BLaER1 treated with 17β-estradiol and CSF1 and Interleukin-3, amounts not matched to agents 10 nM and 100 nM (cell line): ENCODE measurements at regions not wholly inside any gene's neighbourhood (a gene's known extent, or its start where the extent isn't known, plus 50 kb on each side); places are given as distances from the start of the nearest gene placed in this dataset.
"Not testable (repeated sequence)": the region's sequence is repeated elsewhere in the genome, so short reads cannot be mapped to it uniquely, and the experiment has no call there.

ENCODE experiments used
- H3K27ac ChIP-seq, 11 experiments: shearing (Covaris generic); formaldehyde crosslinking; 2 replicates each; pipeline ENCODE4 v1.8.1; 2022
- H3K27me3 ChIP-seq, 11 experiments: shearing (Covaris generic); formaldehyde crosslinking; 2 replicates each; pipeline ENCODE4 v1.8.1; 2022
- H3K36me3 ChIP-seq, 11 experiments: shearing (Covaris generic); formaldehyde crosslinking; 2 replicates each; pipeline ENCODE4 v1.8.1; 2022
- H3K4me1 ChIP-seq, 10 experiments: shearing (Covaris generic); formaldehyde crosslinking; 2 replicates each; pipeline ENCODE4 v1.8.1; 2022
- H3K4me2 ChIP-seq, 11 experiments: shearing (Covaris generic); formaldehyde crosslinking; 2 replicates each; pipeline ENCODE4 v1.8.1; 2022
- H3K4me3 ChIP-seq, 10 experiments: shearing (Covaris generic); formaldehyde crosslinking; 2 replicates each; pipeline ENCODE4 v1.8.1; 2022
- H3K9ac ChIP-seq, 11 experiments: shearing (Covaris generic); formaldehyde crosslinking; 2 replicates each; pipeline ENCODE4 v1.8.1; 2022
- H3K9me3 ChIP-seq, 11 experiments: shearing (Covaris generic); formaldehyde crosslinking; replicated peaks in 1 of 11; 2 replicates each; pipeline ENCODE4 v1.8.1; 2022
- H4K20me1 ChIP-seq, 11 experiments: shearing (Covaris generic); formaldehyde crosslinking; 2 replicates each; pipeline ENCODE4 v1.8.1; 2022
- Cebpa-rat ChIP-seq, 11 experiments: shearing (Covaris generic); IDR thresholded peaks; 2 replicates each; pipeline ENCODE4 v1.8.1; 2022

GRCh38 chr4:3896441-3896840, 130.3 kb downstream of the ADRA2C start:
- no peak overlapping the region for H3K4me3 ChIP-seq
- no peak overlapping the region for H3K27ac ChIP-seq
- no peaks in the 10 kb centered on the region for H3K9me3 ChIP-seq
- no peaks in the 10 kb centered on the region for H3K4me1 ChIP-seq
- no peak overlapping the region for H3K9ac ChIP-seq
- no peaks in the 10 kb centered on the region for H3K36me3 ChIP-seq
- H3K27me3 ChIP-seq = no peaks in the 10 kb centered on the region
- no peak overlapping the region for H3K4me2 ChIP-seq
- no peaks in the 10 kb centered on the region for H4K20me1 ChIP-seq
- no peak for TF ChIP-seq Cebpa-rat (IDR thresholded peaks at IDR 0.05)

- not testable (repeated sequence) for H3K27ac ChIP-seq, H3K4me3 ChIP-seq, H3K4me2 ChIP-seq, H3K9ac ChIP-seq, H3K4me1 ChIP-seq, H3K9me3 ChIP-seq, H4K20me1 ChIP-seq, H3K36me3 ChIP-seq, H3K27me3 ChIP-seq
Measured at GRCh38 chr4:3896871-3897578, 130.8 kb downstream of the ADRA2C start.

GRCh38 chr4:3898098-3898497, 131.9 kb downstream of the ADRA2C start:
- no peak overlapping the region for H3K9ac ChIP-seq
- H3K27me3 ChIP-seq = no peaks in the 10 kb centered on the region
- peak in 1 of 11 experiments; percentile 15; a peak in 1 of 22 replicates for TF ChIP-seq Cebpa-rat (IDR thresholded peaks at IDR 0.05)
- H3K4me3 ChIP-seq = no peak overlapping the region
- H3K27ac ChIP-seq = no peak overlapping the region
- no peaks in the 10 kb centered on the region for H3K36me3 ChIP-seq
- H4K20me1 ChIP-seq = no peaks in the 10 kb centered on the region
- no peaks in the 10 kb centered on the region for H3K9me3 ChIP-seq
- H3K4me1 ChIP-seq = no peaks in the 10 kb centered on the region
- no peak overlapping the region for H3K4me2 ChIP-seq

- not testable (repeated sequence) for H3K4me2 ChIP-seq, H3K9me3 ChIP-seq, H3K27me3 ChIP-seq, H3K27ac ChIP-seq, H4K20me1 ChIP-seq, H3K4me1 ChIP-seq, H3K4me3 ChIP-seq, H3K36me3 ChIP-seq, H3K9ac ChIP-seq
Measured at GRCh38 chr4:3898928-3899327, 132.7 kb downstream of the ADRA2C start.

GRCh38 chr4:3904264-3904955, 138.2 kb downstream of the ADRA2C start:
- not testable (repeated sequence) for H4K20me1 ChIP-seq, H3K9me3 ChIP-seq, H3K9ac ChIP-seq, H3K27me3 ChIP-seq, H3K4me3 ChIP-seq, H3K27ac ChIP-seq, H3K4me1 ChIP-seq, H3K36me3 ChIP-seq
- H3K4me2 ChIP-seq = peak overlapping the region in 2 of 11 experiments; percentile 41 to 55; a peak in 4 of 22 replicates

- peak overlapping the region in 8 of 11 experiments; percentile 18 to 70 (median 60); a peak in 13 of 22 replicates for H3K4me2 ChIP-seq
- H3K4me3 ChIP-seq, H3K27ac ChIP-seq, H3K9ac ChIP-seq, H3K36me3 ChIP-seq, H3K27me3 ChIP-seq, H3K9me3 ChIP-seq, H4K20me1 ChIP-seq: not testable (repeated sequence)
- H3K4me1 ChIP-seq = peaks cover 0 to 52% (median 32%) of the 10 kb centered on the region in 10 experiments; a peak in 15 of 20 replicates
Measured at GRCh38 chr4:3909616-3910015, 143.4 kb downstream of the ADRA2C start.

- not testable (repeated sequence) for H4K20me1 ChIP-seq, H3K27me3 ChIP-seq, H3K4me3 ChIP-seq, H3K9me3 ChIP-seq, H3K36me3 ChIP-seq
- H3K27ac ChIP-seq = peak overlapping the region in 2 of 11 experiments; percentile 4 to 53; a peak in 3 of 22 replicates
- peak overlapping the region; percentile 7 to 70 (median 55); a peak in 20 of 22 replicates for H3K4me2 ChIP-seq
- H3K9ac ChIP-seq = 0 out of 22 replicates have a peak overlapping the region, but pooled peaks of 1 of the 11 experiments have one; percentile 14
- peaks cover 0 to 54% (median 32%) of the 10 kb centered on the region in 10 experiments; a peak in 14 of 20 replicates for H3K4me1 ChIP-seq
Measured at GRCh38 chr4:3910161-3910950, 144.2 kb downstream of the ADRA2C start.

- no peak overlapping the region for H3K4me3 ChIP-seq
- H4K20me1 ChIP-seq = no peaks in the 10 kb centered on the region
- H3K27me3 ChIP-seq = no peaks in the 10 kb centered on the region
- H3K4me2 ChIP-seq = peak overlapping the region in 4 of 11 experiments; percentile 64 to 70 (median 66); a peak in 6 of 22 replicates
- H3K9ac ChIP-seq = no peak overlapping the region
- no peaks in the 10 kb centered on the region for H3K9me3 ChIP-seq
- no peaks in the 10 kb centered on the region for H3K36me3 ChIP-seq
- no peak for TF ChIP-seq Cebpa-rat (IDR thresholded peaks at IDR 0.05)
- H3K4me1 ChIP-seq = peaks cover 0 to 54% (median 32%) of the 10 kb centered on the region in 10 experiments; a peak in 14 of 20 replicates
- H3K27ac ChIP-seq = no peak overlapping the region
Measured at GRCh38 chr4:3911252-3911856, 145.2 kb downstream of the ADRA2C start.

GRCh38 chr4:3914511-3914910, 148.3 kb downstream of the ADRA2C start:
- not testable (repeated sequence) for H3K9me3 ChIP-seq, H3K4me3 ChIP-seq, H3K27me3 ChIP-seq, H3K36me3 ChIP-seq, H3K9ac ChIP-seq, H4K20me1 ChIP-seq
- 0 out of 22 replicates have a peak overlapping the region, but pooled peaks of 1 of the 11 experiments have one; percentile 21 for H3K4me2 ChIP-seq
- peaks cover 0 to 55% (median 34%) of the 10 kb centered on the region in 10 experiments; a peak in 16 of 20 replicates for H3K4me1 ChIP-seq
- 0 out of 22 replicates have a peak overlapping the region, but pooled peaks of 1 of the 11 experiments have one; percentile 30 for H3K27ac ChIP-seq

- not testable (repeated sequence) for H3K27ac ChIP-seq, H4K20me1 ChIP-seq, H3K27me3 ChIP-seq, H3K4me3 ChIP-seq, H3K36me3 ChIP-seq, H3K9ac ChIP-seq, H3K9me3 ChIP-seq
- peak overlapping the region in 5 of 11 experiments; percentile 16 to 28 (median 23); a peak in 2 of 22 replicates for H3K4me2 ChIP-seq
- peaks cover 0 to 20% (median 10%) of the 10 kb centered on the region in 10 experiments; a peak in 13 of 20 replicates for H3K4me1 ChIP-seq
Measured at GRCh38 chr4:3919509-3919908, 153.3 kb downstream of the ADRA2C start.

- H3K9me3 ChIP-seq, H3K27ac ChIP-seq, H4K20me1 ChIP-seq, H3K27me3 ChIP-seq, H3K4me3 ChIP-seq, H3K36me3 ChIP-seq, H3K9ac ChIP-seq: not testable (repeated sequence)
- H3K4me1 ChIP-seq = peaks cover 0 to 18% (median 8%) of the 10 kb centered on the region in 10 experiments; a peak in 13 of 20 replicates
- H3K4me2 ChIP-seq = peak overlapping the region in 1 of 11 experiments; percentile 25; a peak in 1 of 22 replicates
Measured at GRCh38 chr4:3921902-3922301, 155.7 kb downstream of the ADRA2C start.

- H3K27ac ChIP-seq, H3K4me2 ChIP-seq, H4K20me1 ChIP-seq, H3K36me3 ChIP-seq, H3K9me3 ChIP-seq, H3K4me1 ChIP-seq, H3K4me3 ChIP-seq, H3K27me3 ChIP-seq, H3K9ac ChIP-seq: not testable (repeated sequence)
Measured at GRCh38 chr4:3925841-3926240, 159.7 kb downstream of the ADRA2C start.
